ENCODE measurements at regions not wholly inside any gene's neighbourhood (a gene's known extent, or its start where the extent isn't known, plus 50 kb on each side); places are given as distances from the start of the nearest gene placed in this dataset.

- TF ChIP-seq POLR2A (IDR thresholded peaks at IDR 0.05) (no peak), CTCF (IDR thresholded peaks at IDR 0.05) (no peak)
Measured at GRCh38 chr20:50346374-50347283, 156.0 kb downstream of the CEBPB start.
